C4-2B (cell line): ENCODE measurements at regions not wholly inside any gene's neighbourhood (a gene's known extent, or its start where the extent isn't known, plus 50 kb on each side); places are given as distances from the start of the nearest gene placed in this dataset.

Source experiments
- H3K27ac ChIP-seq: fragments of 450-650 bp; 2 replicates; pipeline ENCODE4 v1.5.1; 2017
- ZFX ChIP-seq: fragments of 450-650 bp; IDR thresholded peaks from 2 replicates; pipeline ENCODE4 v1.6.1; 2017
- TF ChIP-seq, protein P1 (sequence below): fragments of 450-650 bp; conservative IDR thresholded peaks from 2 replicates; pipeline ENCODE4 v1.5.1; 2017; ENCODE audit warnings: mild to moderate bottlenecking

DNA sequence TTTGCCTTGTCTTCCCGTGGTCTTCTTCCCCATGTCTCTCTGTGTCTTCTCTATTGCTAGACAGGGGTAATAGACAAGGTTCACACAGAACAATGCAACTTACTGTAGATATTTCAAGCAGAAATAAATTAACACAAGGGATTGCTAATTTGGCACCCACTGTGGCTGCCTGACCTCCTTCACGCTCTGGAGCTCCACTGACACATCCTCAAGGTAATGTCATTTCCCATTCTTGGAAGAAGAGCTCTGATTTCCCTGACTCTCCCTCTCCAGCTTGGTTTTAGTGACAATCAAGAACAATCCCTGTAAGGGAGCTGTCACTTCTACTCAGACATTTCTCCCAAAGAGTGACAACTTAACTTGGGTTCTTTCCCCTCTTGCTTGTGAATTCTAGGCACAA lies 105.4 kb upstream of the NAP1L1 start:
- H3K27ac ChIP-seq, result no peak overlapping the region

DNA sequence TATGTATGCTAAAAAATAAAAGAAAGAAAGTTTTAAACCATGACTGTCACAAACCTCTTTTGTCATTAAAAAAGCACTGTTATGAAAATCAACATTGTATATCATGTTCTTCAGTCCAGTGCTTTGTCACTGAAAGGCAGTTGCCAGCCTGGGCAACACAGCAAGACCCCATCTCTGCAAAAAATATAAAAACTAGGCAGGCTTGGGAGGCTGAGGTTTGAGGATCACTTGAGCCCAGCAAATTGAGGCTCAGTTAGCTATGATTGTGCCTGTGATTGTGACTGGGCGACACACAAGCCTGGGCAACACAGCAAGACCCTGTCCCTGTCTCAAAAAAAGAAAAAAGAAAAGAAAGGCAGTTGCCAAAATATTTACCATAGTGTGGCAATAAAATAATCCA lies 102.7 kb upstream of the NAP1L1 start:
- TF ChIP-seq ZFX, result no peak
- TF ChIP-seq, protein P1, sequence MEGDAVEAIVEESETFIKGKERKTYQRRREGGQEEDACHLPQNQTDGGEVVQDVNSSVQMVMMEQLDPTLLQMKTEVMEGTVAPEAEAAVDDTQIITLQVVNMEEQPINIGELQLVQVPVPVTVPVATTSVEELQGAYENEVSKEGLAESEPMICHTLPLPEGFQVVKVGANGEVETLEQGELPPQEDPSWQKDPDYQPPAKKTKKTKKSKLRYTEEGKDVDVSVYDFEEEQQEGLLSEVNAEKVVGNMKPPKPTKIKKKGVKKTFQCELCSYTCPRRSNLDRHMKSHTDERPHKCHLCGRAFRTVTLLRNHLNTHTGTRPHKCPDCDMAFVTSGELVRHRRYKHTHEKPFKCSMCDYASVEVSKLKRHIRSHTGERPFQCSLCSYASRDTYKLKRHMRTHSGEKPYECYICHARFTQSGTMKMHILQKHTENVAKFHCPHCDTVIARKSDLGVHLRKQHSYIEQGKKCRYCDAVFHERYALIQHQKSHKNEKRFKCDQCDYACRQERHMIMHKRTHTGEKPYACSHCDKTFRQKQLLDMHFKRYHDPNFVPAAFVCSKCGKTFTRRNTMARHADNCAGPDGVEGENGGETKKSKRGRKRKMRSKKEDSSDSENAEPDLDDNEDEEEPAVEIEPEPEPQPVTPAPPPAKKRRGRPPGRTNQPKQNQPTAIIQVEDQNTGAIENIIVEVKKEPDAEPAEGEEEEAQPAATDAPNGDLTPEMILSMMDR, result no peak
- no peak overlapping the region for H3K27ac ChIP-seq

More for the DNA sequence above, 105.4 kb upstream of the NAP1L1 start:
- TF ChIP-seq ZFX, result no peak
- TF ChIP-seq, protein P1, result no peak

DNA sequence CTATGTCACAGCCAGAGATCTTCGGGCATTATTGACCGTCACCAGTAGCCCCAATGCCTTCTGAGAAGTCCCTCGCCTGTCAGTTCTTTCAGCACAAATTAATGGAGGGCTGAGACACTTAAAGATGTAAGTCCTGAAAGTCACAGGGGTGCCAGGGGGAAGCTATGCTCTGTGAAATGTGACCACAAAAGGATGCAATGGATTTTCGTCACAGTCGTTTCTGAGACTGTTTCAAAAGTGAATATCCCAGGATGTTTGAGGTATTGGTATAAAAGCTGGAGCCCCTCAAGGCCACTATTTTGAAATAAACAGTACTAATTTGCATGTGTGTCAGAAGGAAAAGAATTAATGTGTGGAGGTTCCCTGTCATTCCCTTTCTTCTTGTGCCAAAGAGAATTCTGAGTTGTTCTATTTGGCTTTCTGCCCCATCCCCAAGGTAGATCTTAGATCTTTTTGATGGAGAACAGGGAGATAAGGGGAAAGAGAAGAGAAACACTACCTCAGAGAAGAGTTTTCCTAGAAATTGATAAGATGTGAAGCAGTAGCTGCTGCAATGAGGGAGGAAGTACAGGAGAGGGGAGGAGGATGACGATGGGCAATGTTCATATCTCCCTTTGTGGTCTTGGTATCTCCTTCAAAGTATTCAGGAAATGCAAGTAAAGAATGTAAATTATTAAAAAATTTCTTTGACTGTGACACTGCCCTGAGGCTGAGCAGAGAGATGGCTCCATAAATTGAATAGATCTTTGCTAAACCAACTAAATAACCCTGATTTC lies 101.8 kb upstream of the NAP1L1 start:
- TF ChIP-seq, protein P1, result no peak
- no peak for TF ChIP-seq ZFX

DNA sequence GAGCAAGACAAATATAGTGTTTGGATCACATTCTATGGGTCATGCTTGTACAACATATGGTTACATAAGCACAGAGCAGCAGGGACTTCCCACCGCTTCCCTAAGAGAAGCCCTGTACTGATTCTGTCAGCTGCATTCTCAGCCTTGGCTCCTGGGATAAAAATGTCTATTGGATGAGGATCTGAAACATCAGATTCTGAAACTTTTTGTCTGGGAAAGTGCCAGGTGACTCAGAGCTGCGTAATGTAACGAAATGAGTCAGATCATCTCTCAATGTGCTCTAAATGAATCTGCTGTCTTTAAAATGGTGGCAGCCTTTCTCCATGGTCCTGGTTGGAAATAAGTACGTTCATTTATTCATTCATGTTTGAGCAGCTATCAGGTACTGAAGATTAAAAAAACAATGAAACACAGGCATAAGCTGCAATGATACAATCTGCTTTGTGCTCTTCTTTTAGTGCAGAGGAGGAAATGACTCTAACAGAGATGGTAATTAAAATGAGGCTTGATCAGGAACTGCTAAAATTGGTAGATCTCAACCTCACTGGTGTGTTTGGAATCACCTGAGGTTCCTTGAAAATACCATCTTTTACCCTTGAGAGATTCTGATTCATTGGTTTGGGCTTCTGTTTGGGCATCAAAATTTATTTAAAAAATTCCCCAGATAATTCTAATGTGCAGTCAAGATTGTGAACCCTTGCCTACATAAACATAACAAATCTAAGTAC lies 99.1 kb upstream of the NAP1L1 start:
- H3K27ac ChIP-seq, result no peak overlapping the region
- no peak for TF ChIP-seq ZFX
- TF ChIP-seq, protein P1, result no peak

More for the DNA sequence above, 101.8 kb upstream of the NAP1L1 start:
- no peak overlapping the region for H3K27ac ChIP-seq

DNA sequence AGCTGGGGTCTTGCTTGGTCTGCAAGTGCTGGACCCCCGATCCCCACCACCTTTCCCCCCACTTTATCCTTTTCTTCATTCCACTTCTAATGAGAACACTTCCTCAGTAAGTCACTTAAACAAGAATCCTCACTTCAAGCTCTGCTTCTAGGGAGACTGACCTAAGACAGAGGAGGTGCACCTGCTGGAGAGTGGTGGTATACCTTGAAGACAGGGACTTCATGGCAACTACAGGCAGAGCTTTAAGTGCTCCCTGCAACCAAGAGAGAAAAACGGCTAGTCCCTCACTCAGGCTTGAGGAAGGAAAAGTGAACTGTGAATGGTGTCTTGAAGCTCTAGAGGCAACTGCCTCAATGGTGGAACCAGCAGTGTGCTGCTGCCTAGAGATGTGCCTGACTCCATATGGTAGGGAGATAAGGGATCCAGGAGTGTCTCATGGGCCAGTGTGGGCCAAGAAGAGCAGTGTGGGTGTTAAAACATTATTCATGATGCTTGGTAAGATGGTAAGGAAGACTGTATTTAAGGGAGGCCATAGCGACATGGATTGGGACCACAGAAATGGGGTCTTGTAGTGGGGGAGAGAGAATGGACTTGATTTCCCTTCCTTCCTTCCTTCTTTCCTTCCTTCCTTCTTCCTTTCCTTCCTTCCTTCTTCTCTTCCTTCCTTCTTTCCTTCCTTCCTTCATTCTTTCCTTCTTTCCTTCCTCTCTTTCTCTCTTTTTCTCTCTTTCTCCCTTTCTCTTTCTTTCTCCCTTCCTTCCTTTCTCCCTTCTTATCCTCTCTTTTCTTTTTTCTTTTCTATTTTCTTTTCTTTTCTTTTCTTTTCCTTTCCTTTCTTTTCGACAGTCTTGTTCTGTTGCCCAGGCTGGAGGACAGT lies 96.2 kb upstream of the NAP1L1 start:
- H3K27ac ChIP-seq, result no peak overlapping the region
- TF ChIP-seq ZFX, result no peak
- TF ChIP-seq, protein P1, result no peak

DNA sequence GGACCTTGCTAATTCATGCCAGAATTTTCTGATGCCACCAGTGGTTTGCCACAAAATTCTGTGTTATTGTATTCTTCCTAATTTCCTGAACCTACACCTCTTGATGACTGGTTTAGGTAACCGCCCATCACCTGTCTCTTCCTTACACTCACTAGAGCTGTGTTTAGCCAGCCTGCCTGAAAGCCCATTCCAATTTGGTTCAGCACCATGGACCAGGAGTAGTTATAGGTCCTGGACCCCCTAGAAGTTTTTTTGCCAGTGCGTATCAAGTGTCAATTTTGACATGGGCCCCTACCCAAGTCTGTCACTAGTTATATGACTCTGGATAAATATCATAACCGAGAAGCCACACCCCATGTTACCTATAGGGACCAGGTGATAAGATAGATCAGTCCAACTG lies 94.0 kb upstream of the NAP1L1 start:
- TF ChIP-seq, protein P1, result no peak
- TF ChIP-seq ZFX, result no peak
- H3K27ac ChIP-seq, result no peak overlapping the region
